ENCODE measurements at regions not wholly inside any gene's neighbourhood (a gene's known extent, or its start where the extent isn't known, plus 50 kb on each side); places are given as distances from the start of the nearest gene placed in this dataset.
"Not testable (repeated sequence)": the region's sequence is repeated elsewhere in the genome, so short reads cannot be mapped to it uniquely, and the experiment has no call there.

- DNase-seq (ENCODE audit: low read depth in 1 of 2, low spot score in 1 of 2): no peak
- in situ Hi-C loops (cut with HindIII; ENCODE audit: low pct_unique_long_range_greater_than_20kb, low sequenced_read_pairs): no loop called here
- no peak for TF ChIP-seq JUND (IDR thresholded peaks at IDR 0.05; ENCODE audit: low read depth)
Measured at GRCh38 chr2:122570641-122571040, 815.2 kb downstream of the TSN start.

- in situ Hi-C loops (cut with HindIII; ENCODE audit: low pct_unique_long_range_greater_than_20kb, low sequenced_read_pairs); DNase-seq (ENCODE audit: low read depth in 1 of 2, low spot score in 1 of 2): not testable (repeated sequence)
Measured at GRCh38 chr2:122571471-122571870, 816.0 kb downstream of the TSN start.

DNA sequence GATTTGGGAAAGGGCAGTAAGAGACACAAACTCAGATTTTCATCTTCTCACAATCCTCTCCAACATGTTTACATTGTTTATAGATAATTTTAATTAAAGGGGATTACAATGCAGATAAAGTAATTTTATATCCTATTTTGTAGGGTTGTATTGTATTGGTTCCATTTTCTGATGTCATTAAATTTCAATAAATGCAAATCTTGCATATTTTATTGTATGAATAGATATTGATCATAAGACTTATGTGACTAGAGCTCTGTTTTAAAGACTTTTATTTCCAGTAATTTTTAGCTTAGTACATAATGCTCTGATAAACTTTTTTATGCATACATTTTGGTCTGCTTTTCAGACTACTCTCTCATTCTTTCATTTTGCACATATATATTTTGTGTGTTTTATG is 819.6 kb downstream of the TSN start:
- in situ Hi-C loops (cut with HindIII; ENCODE audit: low pct_unique_long_range_greater_than_20kb, low sequenced_read_pairs): no loop called here
- TF ChIP-seq JUND (IDR thresholded peaks at IDR 0.05; ENCODE audit: low read depth): no peak
- DNase-seq (ENCODE audit: low read depth in 1 of 2, low spot score in 1 of 2): no peak

DNA sequence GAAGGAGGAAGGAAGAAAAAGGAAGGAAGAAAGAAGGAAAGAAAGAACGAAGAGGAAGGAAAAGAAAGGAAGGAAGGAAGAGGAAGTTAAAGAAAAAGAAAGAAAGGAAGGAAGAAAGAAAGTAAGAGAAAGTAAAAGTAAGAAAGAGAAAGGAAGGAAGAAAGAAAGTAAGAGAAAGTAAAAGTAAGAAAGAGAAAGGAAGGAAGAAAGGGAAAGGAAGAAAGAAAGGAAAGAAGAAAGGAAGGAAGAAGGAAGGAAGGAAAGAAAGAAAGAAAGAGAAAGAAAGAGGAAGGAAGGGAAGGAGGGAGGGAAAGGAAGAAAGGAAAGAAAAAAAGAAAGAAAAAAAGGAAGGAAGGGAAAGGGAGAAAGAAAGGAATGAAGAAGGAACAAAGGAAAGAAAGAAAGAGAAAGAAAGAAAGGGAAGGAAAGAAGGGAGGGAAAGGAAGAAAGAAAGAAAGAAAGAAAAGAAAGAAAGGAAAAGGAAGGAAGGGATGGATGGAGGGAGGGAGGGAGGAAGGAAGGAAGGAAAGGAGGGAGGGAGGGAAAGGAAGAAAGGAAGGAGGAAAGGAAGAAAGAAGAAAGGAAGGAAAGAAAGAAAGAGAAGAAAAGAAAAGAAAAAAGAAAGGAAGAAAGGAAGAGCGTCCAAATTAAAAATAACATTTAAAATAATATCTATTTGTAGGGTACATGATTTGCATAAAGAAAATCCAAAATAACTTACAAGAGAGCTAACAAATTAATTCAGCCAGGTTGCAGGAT is 827.9 kb downstream of the TSN start:
- in situ Hi-C loops (cut with HindIII; ENCODE audit: low pct_unique_long_range_greater_than_20kb, low sequenced_read_pairs): no loop called here
- no peak for DNase-seq (ENCODE audit: low read depth in 1 of 2, low spot score in 1 of 2)
- TF ChIP-seq JUND (IDR thresholded peaks at IDR 0.05; ENCODE audit: low read depth): no peak

GRCh38 chr2:122590524-122590923 is 835.1 kb downstream of the TSN start:
- DNase-seq (ENCODE audit: low read depth in 1 of 2, low spot score in 1 of 2): no peak
- TF ChIP-seq JUND (IDR thresholded peaks at IDR 0.05; ENCODE audit: low read depth): no peak
- in situ Hi-C loops (cut with HindIII; ENCODE audit: low pct_unique_long_range_greater_than_20kb, low sequenced_read_pairs): no loop called here

DNA sequence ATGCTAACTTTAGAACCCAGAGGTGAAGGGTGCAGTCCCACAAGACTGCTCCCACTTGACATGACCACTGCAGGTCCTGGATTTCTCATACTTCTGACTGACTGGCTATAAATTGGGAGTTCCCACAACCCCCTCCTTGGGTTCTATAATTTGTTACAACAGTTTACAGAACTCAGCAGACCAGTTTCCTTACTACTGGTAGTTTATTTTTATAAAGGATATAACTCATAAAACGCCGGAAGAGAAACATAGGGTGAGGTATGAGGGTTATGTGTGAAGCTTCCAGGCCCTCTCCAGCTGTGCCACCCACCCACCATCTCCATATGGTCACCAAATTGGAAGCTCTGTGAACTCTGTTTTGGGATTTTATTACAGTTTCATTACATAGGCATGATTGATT is 839.6 kb downstream of the TSN start:
- no peak for TF ChIP-seq JUND (IDR thresholded peaks at IDR 0.05; ENCODE audit: low read depth)
- no peak for DNase-seq (ENCODE audit: low read depth in 1 of 2, low spot score in 1 of 2)
- in situ Hi-C loops (cut with HindIII; ENCODE audit: low pct_unique_long_range_greater_than_20kb, low sequenced_read_pairs): no loop called here

DNA sequence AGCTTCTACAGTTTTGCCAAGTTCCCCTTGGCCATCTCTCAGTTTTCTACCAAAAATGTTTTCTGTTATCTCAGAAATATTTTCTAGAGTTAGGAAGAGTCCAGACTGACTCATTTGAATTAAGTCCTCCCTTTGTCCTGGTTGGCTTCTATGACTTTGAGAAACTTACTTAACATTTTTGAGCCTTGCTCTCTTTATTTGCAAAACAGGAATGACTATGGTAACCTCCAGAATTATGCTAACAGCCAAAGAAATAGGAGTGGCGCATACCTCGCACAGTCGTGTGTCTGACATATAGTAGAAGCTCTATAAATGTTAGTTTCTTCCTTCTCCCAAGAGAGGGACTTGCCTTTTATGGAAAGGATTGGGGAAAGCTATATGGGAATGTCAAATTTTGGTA is 841.1 kb downstream of the TSN start:
- no peak for TF ChIP-seq JUND (IDR thresholded peaks at IDR 0.05; ENCODE audit: low read depth)
- in situ Hi-C loops (cut with HindIII; ENCODE audit: low pct_unique_long_range_greater_than_20kb, low sequenced_read_pairs): no loop called here
- no peak for DNase-seq (ENCODE audit: low read depth in 1 of 2, low spot score in 1 of 2)

GRCh38 chr2:122598784-122599183 is 843.3 kb downstream of the TSN start:
- no peak for TF ChIP-seq JUND (IDR thresholded peaks at IDR 0.05; ENCODE audit: low read depth)
- DNase-seq (ENCODE audit: low read depth in 1 of 2, low spot score in 1 of 2): no peak
- in situ Hi-C loops (cut with HindIII; ENCODE audit: low pct_unique_long_range_greater_than_20kb, low sequenced_read_pairs): no loop called here

- DNase-seq (ENCODE audit: low read depth in 1 of 2, low spot score in 1 of 2): no peak
- in situ Hi-C loops (cut with HindIII; ENCODE audit: low pct_unique_long_range_greater_than_20kb, low sequenced_read_pairs): no loop called here
- no peak for TF ChIP-seq JUND (IDR thresholded peaks at IDR 0.05; ENCODE audit: low read depth)
Measured at GRCh38 chr2:122610948-122611609, 855.6 kb downstream of the TSN start.

DNA sequence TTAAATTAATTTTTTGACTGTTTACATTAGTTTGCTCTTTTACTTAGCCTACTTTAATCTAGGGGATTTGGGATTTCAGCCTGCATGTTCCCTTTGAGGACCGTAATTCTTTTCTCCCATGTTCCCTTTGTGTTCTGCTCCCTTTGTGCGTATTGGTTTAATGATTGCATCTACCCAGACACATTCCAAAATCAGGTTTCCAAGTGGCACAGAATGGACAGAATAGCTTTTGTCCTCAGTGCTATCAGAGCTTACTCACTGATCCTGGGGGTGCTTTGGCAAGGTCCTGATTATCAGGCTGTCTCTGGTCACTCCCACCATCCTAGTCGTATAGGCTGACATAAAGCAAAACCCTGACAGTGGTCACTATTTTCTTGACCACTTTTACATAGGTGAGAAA is 867.5 kb downstream of the TSN start:
- no peak for TF ChIP-seq JUND (IDR thresholded peaks at IDR 0.05; ENCODE audit: low read depth)
- in situ Hi-C loops (cut with HindIII; ENCODE audit: low pct_unique_long_range_greater_than_20kb, low sequenced_read_pairs): no loop called here
- DNase-seq (ENCODE audit: low read depth in 1 of 2, low spot score in 1 of 2): no peak

GRCh38 chr2:122627388-122627787 is 871.9 kb downstream of the TSN start:
- no peak for DNase-seq (ENCODE audit: low read depth in 1 of 2, low spot score in 1 of 2)
- no peak for TF ChIP-seq JUND (IDR thresholded peaks at IDR 0.05; ENCODE audit: low read depth)
- in situ Hi-C loops (cut with HindIII; ENCODE audit: low pct_unique_long_range_greater_than_20kb, low sequenced_read_pairs): no loop called here

- no peak for TF ChIP-seq JUND (IDR thresholded peaks at IDR 0.05; ENCODE audit: low read depth)
- in situ Hi-C loops (cut with HindIII; ENCODE audit: low pct_unique_long_range_greater_than_20kb, low sequenced_read_pairs): no loop called here
- peak in 1 of 2 experiments; percentile 10 for DNase-seq (ENCODE audit: low read depth in 1 of 2, low spot score in 1 of 2)
Measured at GRCh38 chr2:122634256-122634655, 878.8 kb downstream of the TSN start.

DNA sequence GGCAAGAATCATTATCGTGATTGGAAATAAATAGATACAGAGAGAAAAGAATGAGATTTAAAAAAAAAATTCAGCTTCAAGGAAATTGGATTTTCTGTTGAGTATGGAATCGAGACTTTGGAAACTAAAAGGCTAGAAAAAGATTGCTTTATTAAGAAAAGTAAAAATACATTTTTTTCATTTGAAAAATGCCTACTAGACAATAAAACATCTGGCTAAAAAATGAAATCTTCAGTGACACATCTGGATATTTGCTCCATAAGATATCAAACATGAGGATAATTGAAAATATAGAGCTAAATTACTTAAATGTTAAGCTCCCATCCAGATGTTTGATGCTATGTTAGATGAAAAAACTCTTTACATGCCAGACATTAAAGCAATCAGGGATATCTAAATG is 879.5 kb downstream of the TSN start:
- no peak for DNase-seq (ENCODE audit: low read depth in 1 of 2, low spot score in 1 of 2)
- TF ChIP-seq JUND (IDR thresholded peaks at IDR 0.05; ENCODE audit: low read depth): no peak
- in situ Hi-C loops (cut with HindIII; ENCODE audit: low pct_unique_long_range_greater_than_20kb, low sequenced_read_pairs): no loop called here

GRCh38 chr2:122635686-122636085 is 880.2 kb downstream of the TSN start:
- TF ChIP-seq JUND (IDR thresholded peaks at IDR 0.05; ENCODE audit: low read depth): no peak
- in situ Hi-C loops (cut with HindIII; ENCODE audit: low pct_unique_long_range_greater_than_20kb, low sequenced_read_pairs): no loop called here
- no peak for DNase-seq (ENCODE audit: low read depth in 1 of 2, low spot score in 1 of 2)

Data from T47D (cell line).